ENCODE measurements at regions not wholly inside any gene's neighbourhood (a gene's known extent, or its start where the extent isn't known, plus 50 kb on each side); places are given as distances from the start of the nearest gene placed in this dataset.

- intact Hi-C loops (cut with DNase I; ENCODE audit: low total_unique reads): no loop called here
- WGBS, 2 donors: 98 to 100% methylated on average over 3 to 4 of the region's 4 CpGs
- no peak overlapping the region for H3K4me3 ChIP-seq (ENCODE audit: low read depth, poor library complexity, severe bottlenecking)
- DNase-seq (ENCODE audit: low spot score in 2 of 2): peak in 1 of 2 donors; percentile 75
- TF ChIP-seq CTCF (IDR thresholded peaks at IDR 0.05) (no peak), POLR2A (IDR thresholded peaks at IDR 0.05) (no peak)
Observed at GRCh38 chr1:47630346-47630745, 192.5 kb downstream of the FOXD2 start.

- 86 to 91% methylated on average over 17 of the region's 17 CpGs for WGBS, 2 donors
- intact Hi-C loops (cut with DNase I; ENCODE audit: low total_unique reads): no loop called here
- DNase-seq (ENCODE audit: low spot score in 2 of 2): peak in 1 of 2 donors; percentile 59
- TF ChIP-seq CTCF (IDR thresholded peaks at IDR 0.05) (no peak), POLR2A (IDR thresholded peaks at IDR 0.05) (no peak)
- H3K4me3 ChIP-seq (ENCODE audit: low read depth, poor library complexity, severe bottlenecking): no peak overlapping the region
Observed at GRCh38 chr1:47631411-47631995, 193.7 kb downstream of the FOXD2 start.

- intact Hi-C loops (cut with DNase I; ENCODE audit: low total_unique reads): no loop called here
- 86 to 91% methylated on average over 3 to 5 of the region's 5 CpGs for WGBS, 2 donors
- DNase-seq (ENCODE audit: low spot score in 2 of 2): no peak
- no peak for TF ChIP-seq CTCF (IDR thresholded peaks at IDR 0.05)
- no peak for TF ChIP-seq POLR2A (IDR thresholded peaks at IDR 0.05)
- no peak overlapping the region for H3K4me3 ChIP-seq (ENCODE audit: low read depth, poor library complexity, severe bottlenecking)
Observed at GRCh38 chr1:47635111-47635510, 197.3 kb downstream of the FOXD2 start.

- WGBS, 2 donors: 86 to 88% methylated on average over 2 of the region's 2 CpGs
- no peak overlapping the region for H3K4me3 ChIP-seq (ENCODE audit: low read depth, poor library complexity, severe bottlenecking)
- intact Hi-C loops (cut with DNase I; ENCODE audit: low total_unique reads): no loop called here
- no peak for DNase-seq (ENCODE audit: low spot score in 2 of 2)
- TF ChIP-seq POLR2A (IDR thresholded peaks at IDR 0.05) (no peak), CTCF (IDR thresholded peaks at IDR 0.05) (no peak)
Observed at GRCh38 chr1:47635597-47635996, 197.8 kb downstream of the FOXD2 start.

GRCh38 chr1:47637111-47637685, 199.4 kb downstream of the FOXD2 start:
- no peak overlapping the region for H3K4me3 ChIP-seq (ENCODE audit: low read depth, poor library complexity, severe bottlenecking)
- intact Hi-C loops (cut with DNase I; ENCODE audit: low total_unique reads): no loop called here
- WGBS, 2 donors: 74 to 96% methylated on average over 5 to 6 of the region's 6 CpGs
- no peak for DNase-seq (ENCODE audit: low spot score in 2 of 2)
- TF ChIP-seq CTCF (IDR thresholded peaks at IDR 0.05) (no peak), POLR2A (IDR thresholded peaks at IDR 0.05) (no peak)

GRCh38 chr1:47638240-47638639, 200.4 kb downstream of the FOXD2 start:
- DNase-seq (ENCODE audit: low spot score in 2 of 2): no peak
- intact Hi-C loops (cut with DNase I; ENCODE audit: low total_unique reads): no loop called here
- WGBS, 2 donors: 71 to 79% methylated on average over 9 of the region's 9 CpGs
- no peak overlapping the region for H3K4me3 ChIP-seq (ENCODE audit: low read depth, poor library complexity, severe bottlenecking)
- no peak for TF ChIP-seq POLR2A (IDR thresholded peaks at IDR 0.05)
- no peak for TF ChIP-seq CTCF (IDR thresholded peaks at IDR 0.05)

Data from lower leg skin (tissue), 4 donors.